RWPE1 (cell line): ENCODE measurements at regions not wholly inside any gene's neighbourhood (a gene's known extent, or its start where the extent isn't known, plus 50 kb on each side); places are given as distances from the start of the nearest gene placed in this dataset.

Source experiments
- CTCF ChIA-PET: fragments of 350-600 bp; sonication (Branson Sonifier 250); formaldehyde crosslinking; extraction: SDS; loops from one replicate; lab custom pipeline; 2021; lab: Yijun Ruan, JAX
- POLR2A ChIA-PET: fragments of 400-600 bp; formaldehyde crosslinking; extraction: SDS; loops from one replicate; lab custom pipeline; 2020; ENCODE audit warnings: antibody characterized with exemption; ENCODE audit not compliant: low non-redundant PET; lab: Yijun Ruan, JAX
- DNase-seq: peaks from one replicate; pipeline ENCODE4 v3.0.0; 2012; ENCODE audit warnings: low spot score
- H3K27ac ChIP-seq: fragments of 450-650 bp; 2 replicates; pipeline ENCODE4 v1.5.1; 2017
- TF ChIP-seq, protein P1 (sequence below): fragments of 450-650 bp; conservative IDR thresholded peaks from 2 replicates; pipeline ENCODE4 v1.5.1; 2017; ENCODE audit warnings: low read depth, mild to moderate bottlenecking

DNA sequence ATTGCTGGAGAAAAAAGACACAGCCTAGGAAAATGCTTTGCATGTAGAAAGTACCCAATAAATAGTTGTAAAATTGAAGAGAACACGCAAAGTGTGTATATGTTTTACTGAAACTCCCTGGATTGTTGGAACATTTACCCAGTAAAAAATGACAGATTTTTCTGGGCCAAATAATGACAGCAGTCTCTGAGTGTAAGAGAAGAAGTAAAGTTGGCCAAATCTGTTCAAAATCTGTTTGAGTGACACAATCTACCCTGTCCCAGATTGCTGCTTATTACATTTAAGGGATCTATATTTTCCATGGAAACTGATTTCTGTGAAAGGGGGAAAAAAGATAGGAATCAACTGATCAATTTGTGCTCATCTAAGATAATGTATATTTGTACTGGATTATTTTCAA lies 267.9 kb downstream of the TUSC7 start:
- H3K27ac ChIP-seq: no peak overlapping the region
- ChIA-PET POLR2A (no interaction called here), CTCF (no interaction called here)
- TF ChIP-seq, protein P1, sequence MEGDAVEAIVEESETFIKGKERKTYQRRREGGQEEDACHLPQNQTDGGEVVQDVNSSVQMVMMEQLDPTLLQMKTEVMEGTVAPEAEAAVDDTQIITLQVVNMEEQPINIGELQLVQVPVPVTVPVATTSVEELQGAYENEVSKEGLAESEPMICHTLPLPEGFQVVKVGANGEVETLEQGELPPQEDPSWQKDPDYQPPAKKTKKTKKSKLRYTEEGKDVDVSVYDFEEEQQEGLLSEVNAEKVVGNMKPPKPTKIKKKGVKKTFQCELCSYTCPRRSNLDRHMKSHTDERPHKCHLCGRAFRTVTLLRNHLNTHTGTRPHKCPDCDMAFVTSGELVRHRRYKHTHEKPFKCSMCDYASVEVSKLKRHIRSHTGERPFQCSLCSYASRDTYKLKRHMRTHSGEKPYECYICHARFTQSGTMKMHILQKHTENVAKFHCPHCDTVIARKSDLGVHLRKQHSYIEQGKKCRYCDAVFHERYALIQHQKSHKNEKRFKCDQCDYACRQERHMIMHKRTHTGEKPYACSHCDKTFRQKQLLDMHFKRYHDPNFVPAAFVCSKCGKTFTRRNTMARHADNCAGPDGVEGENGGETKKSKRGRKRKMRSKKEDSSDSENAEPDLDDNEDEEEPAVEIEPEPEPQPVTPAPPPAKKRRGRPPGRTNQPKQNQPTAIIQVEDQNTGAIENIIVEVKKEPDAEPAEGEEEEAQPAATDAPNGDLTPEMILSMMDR: no peak
- DNase-seq: no peak

DNA sequence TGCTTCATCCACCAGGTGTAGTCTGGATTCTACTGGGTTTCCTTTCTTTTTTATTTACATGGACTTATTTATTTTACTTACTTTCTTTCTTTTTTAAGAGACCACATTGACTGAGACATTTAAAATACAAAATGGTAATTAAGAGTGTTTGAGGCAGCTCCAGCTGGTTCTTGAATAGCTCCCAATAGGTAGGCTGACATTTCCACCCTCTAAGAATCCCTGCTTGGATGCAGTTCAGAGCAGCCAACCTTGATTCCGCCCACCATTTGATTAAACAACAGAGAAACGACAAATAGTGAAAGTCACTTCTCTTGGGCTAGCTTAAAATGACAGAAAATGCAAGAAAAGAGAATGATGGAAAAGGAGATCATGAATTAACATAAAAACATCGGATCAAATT lies 270.5 kb downstream of the TUSC7 start:
- no peak overlapping the region for H3K27ac ChIP-seq
- ChIA-PET POLR2A (no interaction called here), CTCF (no interaction called here)
- TF ChIP-seq, protein P1: no peak
- DNase-seq: no peak

DNA sequence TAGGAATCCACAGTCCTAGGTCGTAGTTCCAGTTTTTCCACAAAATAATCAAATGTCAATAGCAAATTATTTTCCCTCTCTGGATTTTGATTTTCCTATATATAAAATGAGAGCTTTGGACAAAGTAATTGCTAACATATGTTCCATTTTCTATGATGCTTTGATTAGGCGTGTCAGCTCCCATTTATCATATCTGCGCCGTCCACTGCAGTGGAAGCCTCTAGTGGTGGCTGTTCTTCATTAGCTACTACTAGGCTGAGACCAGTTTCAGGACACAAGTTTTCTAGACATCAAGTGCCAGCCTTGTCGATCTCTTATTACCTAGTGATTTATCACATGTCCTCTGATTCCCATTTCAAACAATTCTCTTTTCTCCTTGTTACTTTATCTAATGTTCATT lies 271.5 kb downstream of the TUSC7 start:
- no peak for DNase-seq
- H3K27ac ChIP-seq: no peak overlapping the region
- ChIA-PET CTCF (interaction anchor here (0.7 kb wide), 1 partner anchor 280 kb away, joined by 3 read pairs; no protein-coding TSS in a partner anchor), POLR2A (no interaction called here)
- TF ChIP-seq, protein P1: no peak

DNA sequence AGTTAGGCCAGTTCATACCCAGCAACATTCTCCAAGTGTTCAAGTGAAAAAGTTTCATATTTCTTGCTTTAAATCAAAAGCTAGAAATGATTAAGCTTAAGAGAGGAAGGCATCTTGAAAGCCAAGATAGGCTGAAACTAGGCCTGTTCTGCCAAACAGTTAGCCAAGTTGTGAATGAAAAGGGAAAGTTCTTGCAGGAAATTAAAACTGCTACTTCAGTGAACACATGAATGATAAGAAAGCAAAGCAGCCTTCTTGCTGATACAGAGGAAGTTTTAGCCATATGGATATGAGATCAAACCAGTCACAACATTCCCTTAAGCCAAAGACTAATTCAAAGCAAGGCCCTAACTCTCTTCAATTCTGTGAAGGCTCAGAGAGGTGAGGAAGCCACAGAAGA lies 274.7 kb downstream of the TUSC7 start:
- TF ChIP-seq, protein P1: no peak
- no peak for DNase-seq
- CTCF ChIA-PET: interaction anchor here (0.6 kb wide), 2 partner anchors 527 to 612 kb away, joined by 3 to 5 read pairs; no protein-coding TSS in a partner anchor
- H3K27ac ChIP-seq: no peak overlapping the region
- POLR2A ChIA-PET: no interaction called here

DNA sequence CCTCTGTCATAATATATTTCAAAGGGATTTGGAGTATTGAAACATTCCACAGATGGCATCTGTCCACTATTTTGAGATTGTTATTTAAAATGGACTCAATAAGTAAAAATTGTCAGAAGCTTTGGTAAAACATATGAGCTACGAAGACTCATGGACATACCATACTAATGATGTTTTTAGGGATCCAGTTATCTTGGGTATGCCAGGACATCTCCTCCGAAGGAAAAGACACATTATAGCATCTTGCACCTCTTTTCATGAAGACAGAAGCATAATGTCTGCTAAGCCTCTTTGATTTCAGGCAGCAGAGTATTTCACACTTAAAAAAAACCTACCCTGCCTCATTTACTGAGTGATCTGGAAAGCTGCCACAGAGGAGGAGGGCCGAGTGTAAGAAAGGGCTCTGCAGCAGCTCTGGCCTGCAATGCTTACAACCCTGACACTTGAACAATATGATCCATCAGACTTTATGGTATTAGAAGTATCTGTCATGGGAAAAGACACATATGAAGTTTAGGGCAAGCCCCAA lies 284.8 kb downstream of the TUSC7 start:
- DNase-seq: no peak
- POLR2A ChIA-PET: no interaction called here
- TF ChIP-seq, protein P1: no peak
- no peak overlapping the region for H3K27ac ChIP-seq
- CTCF ChIA-PET: interaction anchor here (0.7 kb wide), 1 partner anchor 224 kb away, joined by 3 read pairs; no protein-coding TSS in a partner anchor

DNA sequence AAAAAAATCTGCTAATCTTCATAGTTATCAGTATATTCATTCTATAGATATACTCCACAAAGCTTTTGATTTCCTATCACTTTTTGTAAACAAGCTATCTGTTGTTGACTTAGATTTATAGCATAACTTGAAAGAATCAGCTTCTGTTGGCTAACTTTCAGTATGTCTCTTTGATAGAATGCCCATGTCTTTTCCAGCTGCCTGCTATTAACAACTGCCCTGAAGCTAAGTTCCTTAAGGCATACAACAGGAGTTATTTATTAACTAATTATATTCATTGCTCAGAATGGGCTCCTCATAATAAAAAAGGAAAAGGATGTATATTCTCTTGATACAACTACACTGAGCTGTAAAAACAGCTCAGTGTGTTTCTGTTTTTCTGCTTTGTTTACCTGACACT lies 293.9 kb downstream of the TUSC7 start:
- TF ChIP-seq, protein P1: no peak
- ChIA-PET CTCF (no interaction called here), POLR2A (no interaction called here)
- no peak for DNase-seq
- no peak overlapping the region for H3K27ac ChIP-seq

DNA sequence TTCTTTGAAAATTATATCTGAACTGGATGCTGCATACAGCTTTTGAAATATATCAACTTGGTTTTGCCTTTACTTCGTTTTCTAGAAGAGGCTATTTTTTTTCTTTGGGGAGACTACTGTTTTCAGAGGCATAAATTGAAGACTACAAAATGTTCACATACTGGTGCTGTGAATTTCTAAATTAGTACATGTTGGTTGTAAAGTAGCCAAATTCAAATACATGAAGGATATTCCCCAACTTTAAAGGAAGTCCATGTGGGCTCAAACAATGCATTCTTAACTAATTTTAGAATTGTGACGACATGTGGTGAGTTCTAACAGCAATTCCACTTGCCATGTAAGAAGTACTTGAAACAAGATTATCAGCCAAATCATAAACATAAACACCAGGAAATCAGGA lies 295.7 kb downstream of the TUSC7 start:
- no peak overlapping the region for H3K27ac ChIP-seq
- CTCF ChIA-PET: interaction anchor here (1.3 kb wide), 1 partner anchor 13 kb away, joined by 4 read pairs; no protein-coding TSS in a partner anchor
- POLR2A ChIA-PET: no interaction called here
- no peak for DNase-seq
- TF ChIP-seq, protein P1: no peak
